ENCODE measurements at regions not wholly inside any gene's neighbourhood (a gene's known extent, or its start where the extent isn't known, plus 50 kb on each side); places are given as distances from the start of the nearest gene placed in this dataset.

GRCh38 chr3:22012471-22012870 lies 261.5 kb upstream of the ZNF385D start:
- no peaks in the 10 kb centered on the region for H3K27me3 Mint-ChIP-seq (ENCODE audit: low read depth)
- TF ChIP-seq USF2 (CRISPR knock-in tag; IDR thresholded peaks at IDR 0.05): no peak
- TF ChIP-seq ZNF396 (CRISPR knock-in tag; IDR thresholded peaks at IDR 0.05; ENCODE audit: borderline replicate concordance): no peak
- no peak for TF ChIP-seq ZNF263 (CRISPR knock-in tag; IDR thresholded peaks at IDR 0.05; ENCODE audit: low read depth)
- TF ChIP-seq CREB1 (CRISPR knock-in tag; IDR thresholded peaks at IDR 0.05): no peak
- no peak for TF ChIP-seq RELA (CRISPR knock-in tag; IDR thresholded peaks at IDR 0.05; ENCODE audit: borderline replicate concordance)
- TF ChIP-seq ZBTB21 (CRISPR knock-in tag; IDR thresholded peaks at IDR 0.05; ENCODE audit: borderline replicate concordance): no peak
- no peak for TF ChIP-seq ZNF671 (CRISPR knock-in tag; IDR thresholded peaks at IDR 0.05)
- no peak for TF ChIP-seq CDX4 (CRISPR knock-in tag; IDR thresholded peaks at IDR 0.05; ENCODE audit: borderline replicate concordance)
- no peak for TF ChIP-seq MXD4 (CRISPR knock-in tag; IDR thresholded peaks at IDR 0.05; ENCODE audit: borderline replicate concordance)
- TF ChIP-seq, protein P1, sequence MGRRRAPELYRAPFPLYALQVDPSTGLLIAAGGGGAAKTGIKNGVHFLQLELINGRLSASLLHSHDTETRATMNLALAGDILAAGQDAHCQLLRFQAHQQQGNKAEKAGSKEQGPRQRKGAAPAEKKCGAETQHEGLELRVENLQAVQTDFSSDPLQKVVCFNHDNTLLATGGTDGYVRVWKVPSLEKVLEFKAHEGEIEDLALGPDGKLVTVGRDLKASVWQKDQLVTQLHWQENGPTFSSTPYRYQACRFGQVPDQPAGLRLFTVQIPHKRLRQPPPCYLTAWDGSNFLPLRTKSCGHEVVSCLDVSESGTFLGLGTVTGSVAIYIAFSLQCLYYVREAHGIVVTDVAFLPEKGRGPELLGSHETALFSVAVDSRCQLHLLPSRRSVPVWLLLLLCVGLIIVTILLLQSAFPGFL (CRISPR knock-in tag; IDR thresholded peaks at IDR 0.05; ENCODE audit: borderline replicate concordance): no peak
- no peak for TF ChIP-seq ZNF317 (CRISPR knock-in tag; IDR thresholded peaks at IDR 0.05; ENCODE audit: borderline replicate concordance, low read depth)
- no peak for TF ChIP-seq CTCF (IDR thresholded peaks at IDR 0.05)
- TF ChIP-seq, protein P2, sequence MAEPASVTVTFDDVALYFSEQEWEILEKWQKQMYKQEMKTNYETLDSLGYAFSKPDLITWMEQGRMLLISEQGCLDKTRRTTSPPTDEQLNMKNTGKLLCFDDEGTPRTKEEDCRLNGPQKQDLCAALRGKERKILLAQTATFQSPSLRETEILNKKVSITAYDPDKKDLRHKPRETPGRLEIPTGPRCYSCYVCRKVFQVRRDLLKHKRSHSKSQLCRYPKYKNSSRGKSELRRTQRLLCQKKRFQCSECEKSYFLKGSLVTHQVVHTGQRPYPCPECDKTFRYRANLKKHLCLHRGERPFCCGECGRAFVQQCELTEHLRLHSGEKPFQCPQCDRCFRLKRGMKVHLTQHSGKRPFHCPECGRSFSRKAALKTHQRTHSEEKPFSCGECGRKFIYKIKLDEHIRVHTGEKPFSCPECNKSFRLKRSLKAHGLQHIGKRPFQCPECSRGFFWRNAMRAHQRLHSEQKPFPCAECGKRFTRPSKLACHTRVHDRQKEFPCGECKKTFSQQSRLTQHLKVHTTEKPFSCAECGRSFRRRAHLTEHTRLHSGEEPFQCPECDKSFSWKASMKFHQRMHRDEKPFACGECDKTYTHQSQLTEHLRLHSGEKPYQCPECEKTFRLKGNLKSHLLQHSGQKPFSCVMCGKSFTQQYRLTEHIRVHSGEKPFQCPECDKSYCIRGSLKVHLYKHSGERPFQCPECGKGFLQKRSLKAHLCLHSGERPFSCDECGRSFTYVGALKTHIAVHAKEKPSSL (CRISPR knock-in tag; conservative IDR thresholded peaks at IDR 0.05): no peak
- no peak for TF ChIP-seq JUN (CRISPR knock-in tag; IDR thresholded peaks at IDR 0.05)
- TF ChIP-seq IRF1 (CRISPR knock-in tag; IDR thresholded peaks at IDR 0.05): no peak
- TF ChIP-seq MYBL2 (CRISPR knock-in tag; IDR thresholded peaks at IDR 0.05): no peak
- TF ChIP-seq SMAD4 (CRISPR knock-in tag; IDR thresholded peaks at IDR 0.05): no peak
- TF ChIP-seq ZNF121 (CRISPR knock-in tag; IDR thresholded peaks at IDR 0.05): no peak
- no peaks in the 10 kb centered on the region for H3K36me3 Mint-ChIP-seq
- H3K4me3 Mint-ChIP-seq: no peak overlapping the region
- POLR2A ChIA-PET: no interaction called here
- ATAC-seq: no peak
- H3K9me3 Mint-ChIP-seq: no peaks in the 10 kb centered on the region
- 0 out of 2 replicates have a peak, but pooled peaks cover 2% of the 10 kb centered on the region for H3K4me1 Mint-ChIP-seq
- no peak for DNase-seq (ENCODE audit: low spot score)
- CTCF ChIA-PET: no interaction called here
- H3K27ac Mint-ChIP-seq: no peak overlapping the region

DNA sequence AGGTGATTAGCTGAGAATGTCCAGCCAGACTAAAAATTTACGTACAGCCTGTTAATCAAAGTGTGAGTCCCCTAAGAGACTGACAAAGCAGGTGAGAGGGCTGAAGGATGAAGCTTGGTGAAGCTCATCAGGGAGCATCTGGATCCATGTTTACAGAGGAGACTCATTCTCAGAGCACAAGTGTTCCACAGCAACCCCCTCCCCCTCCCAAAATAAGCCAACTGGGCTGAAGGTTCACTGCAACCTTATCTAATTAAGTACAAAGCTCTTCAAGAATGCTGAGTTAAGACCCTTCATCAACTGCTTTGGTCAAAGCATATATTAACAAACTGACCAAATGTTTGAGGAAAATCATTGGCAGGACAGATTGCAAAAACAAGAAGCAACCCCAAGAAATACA lies 262.6 kb upstream of the ZNF385D start:
- ChIA-PET CTCF (no interaction called here), POLR2A (no interaction called here)
- no peaks in the 10 kb centered on the region for H3K9me3 Mint-ChIP-seq
- no peak overlapping the region for H3K4me3 Mint-ChIP-seq
- no peaks in the 10 kb centered on the region for H3K36me3 Mint-ChIP-seq
- H3K27me3 Mint-ChIP-seq (ENCODE audit: low read depth): no peaks in the 10 kb centered on the region
- H3K4me1 Mint-ChIP-seq: 0 out of 2 replicates have a peak, but pooled peaks cover 2% of the 10 kb centered on the region
- ATAC-seq (no peak), DNase-seq (ENCODE audit: low spot score) (no peak)
- H3K27ac Mint-ChIP-seq: no peak overlapping the region
- no peak for TF ChIP-seq IRF2 (CRISPR knock-in tag; IDR thresholded peaks at IDR 0.05; ENCODE audit: borderline replicate concordance, low read depth)
- TF ChIP-seq, protein P3, sequence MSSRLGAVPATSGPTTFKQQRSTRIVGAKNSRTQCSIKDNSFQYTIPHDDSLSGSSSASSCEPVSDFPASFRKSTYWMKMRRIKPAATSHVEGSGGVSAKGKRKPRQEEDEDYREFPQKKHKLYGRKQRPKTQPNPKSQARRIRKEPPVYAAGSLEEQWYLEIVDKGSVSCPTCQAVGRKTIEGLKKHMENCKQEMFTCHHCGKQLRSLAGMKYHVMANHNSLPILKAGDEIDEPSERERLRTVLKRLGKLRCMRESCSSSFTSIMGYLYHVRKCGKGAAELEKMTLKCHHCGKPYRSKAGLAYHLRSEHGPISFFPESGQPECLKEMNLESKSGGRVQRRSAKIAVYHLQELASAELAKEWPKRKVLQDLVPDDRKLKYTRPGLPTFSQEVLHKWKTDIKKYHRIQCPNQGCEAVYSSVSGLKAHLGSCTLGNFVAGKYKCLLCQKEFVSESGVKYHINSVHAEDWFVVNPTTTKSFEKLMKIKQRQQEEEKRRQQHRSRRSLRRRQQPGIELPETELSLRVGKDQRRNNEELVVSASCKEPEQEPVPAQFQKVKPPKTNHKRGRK (CRISPR knock-in tag; IDR thresholded peaks at IDR 0.05; ENCODE audit: borderline replicate concordance): no peak
- no peak for TF ChIP-seq ZBTB43 (CRISPR knock-in tag; IDR thresholded peaks at IDR 0.05)

Data from WTC11 (cell line).